H9 (cell line): ENCODE measurements at regions not wholly inside any gene's neighbourhood (a gene's known extent, or its start where the extent isn't known, plus 50 kb on each side); places are given as distances from the start of the nearest gene placed in this dataset.

Experiments used
- DNase-seq: peaks from one replicate; pipeline ENCODE4 v3.0.0-alpha.2; 2017
- H2AFZ ChIP-seq: one replicate; pipeline ENCODE4 v1.6.1; 2013; ENCODE audit warnings: mild to moderate bottlenecking, low read length, control low read depth, moderate library complexity
- H2AK5ac ChIP-seq: 2 replicates; pipeline ENCODE4 v1.6.1; 2013; ENCODE audit warnings: low read length, control low read depth, mixed read lengths; ENCODE audit not compliant: insufficient read length
- H2BK120ac ChIP-seq: one replicate; pipeline ENCODE4 v1.6.1; 2013; ENCODE audit warnings: low read depth, mild to moderate bottlenecking, low read length, control low read depth, inconsistent platforms; ENCODE audit not compliant: poor library complexity, severe bottlenecking
- H2BK12ac ChIP-seq: 2 replicates; pipeline ENCODE4 v1.6.1; 2013; ENCODE audit warnings: low read length, control low read depth, mixed read lengths, low read depth; ENCODE audit not compliant: insufficient read length
- H2BK15ac ChIP-seq: 2 replicates; pipeline ENCODE4 v1.6.1; 2013; ENCODE audit warnings: low read depth, low read length, control low read depth
- H2BK20ac ChIP-seq: one replicate; pipeline ENCODE4 v1.6.1; 2013; ENCODE audit warnings: low read depth, mild to moderate bottlenecking, low read length, control low read depth, inconsistent platforms; ENCODE audit not compliant: poor library complexity, severe bottlenecking
- H2BK5ac ChIP-seq: 2 replicates; pipeline ENCODE4 v1.6.1; 2013; ENCODE audit warnings: low read length, control low read depth, mixed read lengths; ENCODE audit not compliant: insufficient read length
- H3K14ac ChIP-seq: 2 replicates; pipeline ENCODE4 v1.6.1; 2013; ENCODE audit warnings: low read length, control low read depth; ENCODE audit not compliant: insufficient read depth
- H3K18ac ChIP-seq: 2 replicates; pipeline ENCODE4 v1.6.1; 2013; ENCODE audit warnings: low read depth, mild to moderate bottlenecking, mixed read lengths, low read length, control low read depth; ENCODE audit not compliant: insufficient read length
- H3K23ac ChIP-seq: 2 replicates; pipeline ENCODE4 v1.6.1; 2013; ENCODE audit warnings: low read length, control low read depth, mixed read lengths, low read depth; ENCODE audit not compliant: insufficient read length
- H3K23me2 ChIP-seq: 2 replicates; pipeline ENCODE4 v1.6.1; 2013; ENCODE audit warnings: low read depth, mild to moderate bottlenecking, mixed read lengths, low read length, control low read depth; ENCODE audit not compliant: insufficient read length, poor library complexity, severe bottlenecking
- H3K27ac ChIP-seq: 2 replicates; pipeline ENCODE4 v1.5.1; 2013; ENCODE audit warnings: low read length, control low read depth, mixed read lengths, low read depth; ENCODE audit not compliant: insufficient read length
- H3K27me3 ChIP-seq: 2 replicates; pipeline ENCODE4 v1.6.1; 2013; ENCODE audit warnings: low read length, control low read depth, inconsistent platforms; ENCODE audit not compliant: insufficient read depth
- H3K4ac ChIP-seq: 2 replicates; pipeline ENCODE4 v1.6.1; 2013; ENCODE audit warnings: low read depth, mild to moderate bottlenecking, control low read depth, inconsistent platforms, low read length, moderate library complexity
- H3K4me1 ChIP-seq: 2 replicates; pipeline ENCODE4 v1.6.1; 2013; ENCODE audit warnings: low read length, control low read depth, inconsistent platforms; ENCODE audit not compliant: insufficient read depth
- H3K4me2 ChIP-seq: 2 replicates; pipeline ENCODE4 v1.6.1; 2013; ENCODE audit warnings: low read length, control low read depth, mixed read lengths; ENCODE audit not compliant: insufficient read length, insufficient read depth
- H3K56ac ChIP-seq: 2 replicates; pipeline ENCODE4 v1.6.1; 2013; ENCODE audit warnings: low read depth, mild to moderate bottlenecking, mixed read lengths, low read length, control low read depth; ENCODE audit not compliant: insufficient read length
- H3K79me1 ChIP-seq: 2 replicates; pipeline ENCODE4 v1.6.1; 2013; ENCODE audit warnings: low read depth, mild to moderate bottlenecking, moderate library complexity, low read length, control low read depth, inconsistent platforms; ENCODE audit not compliant: insufficient read depth, poor library complexity, severe bottlenecking
- H3K79me2 ChIP-seq: 2 replicates; pipeline ENCODE4 v1.6.1; 2013; ENCODE audit warnings: low read length, control low read depth, inconsistent platforms; ENCODE audit not compliant: insufficient read depth
- H3K9ac ChIP-seq: 2 replicates; pipeline ENCODE4 v1.6.1; 2013; ENCODE audit warnings: low read length, control low read depth, mixed read lengths; ENCODE audit not compliant: insufficient read length; ENCODE audit errors: extremely low read depth
- H3K9me3 ChIP-seq: one replicate; pipeline ENCODE4 v1.6.1; 2013; ENCODE audit warnings: low read depth, low read length, inconsistent platforms; ENCODE audit not compliant: control insufficient read depth
- H3T11ph ChIP-seq: one replicate; pipeline ENCODE4 v1.6.1; 2013; ENCODE audit warnings: mild to moderate bottlenecking, low read length, control low read depth, inconsistent platforms
- H4K20me1 ChIP-seq: one replicate; pipeline ENCODE4 v1.6.1; 2013; ENCODE audit not compliant: control insufficient read depth, insufficient read length, insufficient read depth
- H4K5ac ChIP-seq: 2 replicates; pipeline ENCODE4 v1.6.1; 2013; ENCODE audit warnings: low read depth, mild to moderate bottlenecking, mixed read lengths, low read length, control low read depth; ENCODE audit not compliant: insufficient read length
- H4K8ac ChIP-seq: replicated peaks from 2 replicates; pipeline ENCODE4 v1.6.1; 2013; ENCODE audit warnings: low read length, control low read depth, mixed read lengths, low read depth; ENCODE audit not compliant: insufficient read length
- H4K91ac ChIP-seq: 2 replicates; pipeline ENCODE4 v1.6.1; 2013; ENCODE audit warnings: low read depth, mild to moderate bottlenecking, moderate library complexity, mixed read lengths, low read length, control low read depth; ENCODE audit not compliant: insufficient read length
- H3K27ac Mint-ChIP-seq, 3 experiments: 2 replicates in 2 of 3; 3 replicates in 1 of 3; pipeline ENCODE4 v1.8.0; 2020 to 2021; ENCODE audit warnings: mixed read lengths in 3 of 3, mild to moderate bottlenecking in 1 of 3, moderate library complexity in 1 of 3
- H3K27me3 Mint-ChIP-seq: 2 replicates; pipeline ENCODE4 v1.8.0; 2021; ENCODE audit warnings: low read depth, mild to moderate bottlenecking, moderate library complexity, mixed read lengths
- H3K36me3 Mint-ChIP-seq, 3 experiments: 2 replicates in 2 of 3; 3 replicates in 1 of 3; pipeline ENCODE4 v1.8.0; 2020 to 2021; ENCODE audit warnings: low read depth in 3 of 3, mixed read lengths in 3 of 3; ENCODE audit not compliant: insufficient read depth in 1 of 3
- H3K4me1 Mint-ChIP-seq, 2 experiments: 2 replicates each; pipeline ENCODE4 v1.8.0; 2020; ENCODE audit warnings: mixed read lengths in 2 of 2
- H3K4me3 Mint-ChIP-seq, 2 experiments: 2 replicates in 1 of 2; 3 replicates in 1 of 2; pipeline ENCODE4 v1.8.0; 2020 to 2021; ENCODE audit warnings: mild to moderate bottlenecking in 2 of 2, mixed read lengths in 2 of 2, moderate library complexity in 1 of 2
- H3K9me3 Mint-ChIP-seq, 2 experiments: 2 replicates in 1 of 2; 3 replicates in 1 of 2; pipeline ENCODE4 v1.8.0; 2020; ENCODE audit warnings: mild to moderate bottlenecking in 2 of 2, mixed read lengths in 2 of 2, moderate library complexity in 1 of 2
- CTCF ChIP-seq: fragments of 200-600 bp; sonication (generic); conservative IDR thresholded peaks from 3 replicates; pipeline ENCODE4 v1.8.0; 2021; ENCODE audit warnings: antibody characterized with exemption, mild to moderate bottlenecking
- WGBS: extraction: QIAGEN DNeasy Blood & Tissue Kit; methylation state at CpG from one replicate; pipeline ENCODE4 v1.1.7; 2013; ENCODE audit warnings: missing lambda C conversion rate, low lambda C conversion rate, mixed read lengths; ENCODE audit not compliant: insufficient read length; ENCODE audit errors: extremely low coverage; 5-methylcytosine and 5-hydroxymethylcytosine counted together

DNA sequence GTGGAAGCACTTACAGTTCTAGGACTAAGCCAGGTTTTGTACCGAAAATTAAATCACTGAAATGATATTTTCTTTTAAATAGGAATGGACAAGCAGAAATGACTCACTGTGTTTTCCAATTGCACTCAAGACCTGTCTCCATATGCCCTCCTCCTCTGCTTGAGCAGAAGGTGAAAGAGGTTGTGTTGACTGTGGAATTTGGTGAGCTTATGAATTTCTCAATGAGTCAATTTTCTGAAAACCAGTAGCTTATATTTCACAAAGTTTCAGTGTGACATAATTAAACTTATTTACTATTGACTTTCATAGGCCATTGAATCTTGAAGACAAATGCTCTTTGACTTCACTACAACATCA lies 249.9 kb downstream of the NPR3 start:
- H3K4me2 ChIP-seq, result no peak overlapping the region
- H3K23me2 ChIP-seq, result no peaks in the 10 kb centered on the region
- Mint-ChIP-seq H3K9me3 (peaks cover 5 to 15% of the 10 kb centered on the region in 2 experiments; a peak in 4 of 5 replicates), H3K4me1 (peaks cover 20 to 22% of the 10 kb centered on the region in 2 experiments), H3K36me3 (peaks cover 0 to 19% (median 0%) of the 10 kb centered on the region in 3 experiments; a peak in 6 of 7 replicates), H3K27ac (no peak overlapping the region), H3K4me3 (no peak overlapping the region), H3K27me3 (no peaks in the 10 kb centered on the region)
- H3K4ac ChIP-seq, result no peak overlapping the region
- no peaks in the 10 kb centered on the region for H3K27me3 ChIP-seq
- TF ChIP-seq CTCF, result no peak
- H2BK120ac ChIP-seq, result no peak overlapping the region
- H2AFZ ChIP-seq, result no peak overlapping the region
- H3K18ac ChIP-seq, result no peak overlapping the region
- no peak overlapping the region for H2BK15ac ChIP-seq
- H3K56ac ChIP-seq, result no peak overlapping the region
- no peaks in the 10 kb centered on the region for H3K9me3 ChIP-seq
- no peak overlapping the region for H3K9ac ChIP-seq
- no CpG with 5 or more reads among the region's 1 CpG for WGBS
- H3K14ac ChIP-seq, result no peak overlapping the region
- no peaks in the 10 kb centered on the region; the same call in 1 of the 2 replicates for H3K4me1 ChIP-seq
- no peak overlapping the region for H2AK5ac ChIP-seq
- no peak overlapping the region for H4K91ac ChIP-seq
- H3K79me1 ChIP-seq, result no peaks in the 10 kb centered on the region
- no peaks in the 10 kb centered on the region for H3K79me2 ChIP-seq
- no peak overlapping the region for H3K23ac ChIP-seq
- H4K8ac ChIP-seq, result no peak overlapping the region
- no peak overlapping the region for H3K27ac ChIP-seq
- H3T11ph ChIP-seq, result no peak overlapping the region
- no peak overlapping the region for H2BK5ac ChIP-seq
- H2BK20ac ChIP-seq, result no peak overlapping the region
- H2BK12ac ChIP-seq, result no peak overlapping the region
- no peak for DNase-seq
- H4K20me1 ChIP-seq, result no peaks in the 10 kb centered on the region
- no peak overlapping the region for H4K5ac ChIP-seq
